PC-9 (cell line): ENCODE measurements at regions not wholly inside any gene's neighbourhood (a gene's known extent, or its start where the extent isn't known, plus 50 kb on each side); places are given as distances from the start of the nearest gene placed in this dataset.

Experiments used
- EZH2 ChIP-seq: fragments of 200-600 bp; sonication (generic); IDR thresholded peaks from 2 replicates; pipeline ENCODE4 v1.8.0; 2017; ENCODE audit warnings: antibody characterized with exemption, low read depth
- TF ChIP-seq, protein P1 (sequence below): fragments of 200-600 bp; sonication (generic); conservative IDR thresholded peaks from 2 replicates; pipeline ENCODE4 v1.6.1; 2017; ENCODE audit warnings: mixed run types, antibody characterized with exemption, mild to moderate bottlenecking, moderate library complexity

DNA sequence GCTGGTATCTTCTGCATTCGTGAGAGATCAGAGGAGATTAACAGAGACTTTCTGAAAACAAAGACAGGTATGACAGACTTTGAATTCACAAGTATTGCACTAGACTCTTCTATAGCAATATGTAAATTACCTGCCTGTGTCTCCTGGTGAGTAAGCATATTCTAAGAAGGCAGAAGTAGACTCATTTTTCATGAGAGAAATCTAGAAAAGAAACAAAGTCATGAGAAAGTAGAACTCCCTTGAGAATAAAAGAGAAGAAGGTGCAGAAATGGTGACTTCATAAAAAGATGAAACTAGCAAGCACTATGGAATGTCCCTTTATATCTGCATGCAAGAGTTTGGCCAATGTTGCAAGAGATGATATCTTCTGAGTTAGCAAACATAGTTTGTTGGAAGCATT, 419.8 kb downstream of the DMRT2 start:
- TF ChIP-seq, protein P1, sequence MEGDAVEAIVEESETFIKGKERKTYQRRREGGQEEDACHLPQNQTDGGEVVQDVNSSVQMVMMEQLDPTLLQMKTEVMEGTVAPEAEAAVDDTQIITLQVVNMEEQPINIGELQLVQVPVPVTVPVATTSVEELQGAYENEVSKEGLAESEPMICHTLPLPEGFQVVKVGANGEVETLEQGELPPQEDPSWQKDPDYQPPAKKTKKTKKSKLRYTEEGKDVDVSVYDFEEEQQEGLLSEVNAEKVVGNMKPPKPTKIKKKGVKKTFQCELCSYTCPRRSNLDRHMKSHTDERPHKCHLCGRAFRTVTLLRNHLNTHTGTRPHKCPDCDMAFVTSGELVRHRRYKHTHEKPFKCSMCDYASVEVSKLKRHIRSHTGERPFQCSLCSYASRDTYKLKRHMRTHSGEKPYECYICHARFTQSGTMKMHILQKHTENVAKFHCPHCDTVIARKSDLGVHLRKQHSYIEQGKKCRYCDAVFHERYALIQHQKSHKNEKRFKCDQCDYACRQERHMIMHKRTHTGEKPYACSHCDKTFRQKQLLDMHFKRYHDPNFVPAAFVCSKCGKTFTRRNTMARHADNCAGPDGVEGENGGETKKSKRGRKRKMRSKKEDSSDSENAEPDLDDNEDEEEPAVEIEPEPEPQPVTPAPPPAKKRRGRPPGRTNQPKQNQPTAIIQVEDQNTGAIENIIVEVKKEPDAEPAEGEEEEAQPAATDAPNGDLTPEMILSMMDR = no peak
- TF ChIP-seq EZH2 = no peak
